A549 (cell line): ENCODE measurements at regions not wholly inside any gene's neighbourhood (a gene's known extent, or its start where the extent isn't known, plus 50 kb on each side); places are given as distances from the start of the nearest gene placed in this dataset.

Experiments
- ATAC-seq, 2 experiments: fragments of 200-7000 bp in 1 of 2; fragments of >200 bp in 1 of 2; cut with Nextera tagmentation in 1 of 2; cut with Tn5 transposase in 1 of 2; 3 replicates each; pipeline versions ENCODE4 v1.8.0 to v1.9.1; 2018 to 2020; ENCODE audit warnings: mild to moderate bottlenecking in 1 of 2, moderate library complexity in 1 of 2
- CTCF ChIA-PET: fragments of 300-600 bp; sonication (Branson Sonifier 250); formaldehyde crosslinking; extraction: SDS; loops from one replicate; lab custom pipeline; 2021; ENCODE audit warnings: antibody characterized with exemption, inconsistent platforms; lab: Yijun Ruan, JAX
- POLR2A ChIA-PET: fragments of 350-600 bp; formaldehyde crosslinking; extraction: SDS; loops from one replicate; lab custom pipeline; 2021; ENCODE audit warnings: antibody characterized with exemption, inconsistent platforms; lab: Yijun Ruan, JAX
- DNase-seq, 2 experiments: peaks; one replicate each; pipeline versions ENCODE4 v3.0.0 to v3.0.0-alpha.2; 2011 to 2016; ENCODE audit warnings: low read depth in 1 of 2, low spot score in 1 of 2
- FAIRE-seq: peaks from 2 replicates; lab custom pipeline; 2011; peaks lifted over from hg19 to GRCh38; lab: Jason Lieb, UNC
- H3K27ac ChIP-seq, 2 experiments: fragments of >200 bp; sonication (Bioruptor Twin); formaldehyde crosslinking; 3 replicates each; pipeline ENCODE4 v1.5.1; 2016 to 2017
- H3K4me1 ChIP-seq: fragments of >200 bp; sonication (Bioruptor Twin); formaldehyde crosslinking; 3 replicates; pipeline ENCODE4 v1.6.1; 2016
- H3K4me2 ChIP-seq: fragments of >200 bp; sonication (Bioruptor Twin); formaldehyde crosslinking; 3 replicates; pipeline ENCODE4 v1.6.1; 2016
- H3K4me3 ChIP-seq: fragments of >200 bp; sonication (Bioruptor Twin); formaldehyde crosslinking; 3 replicates; pipeline ENCODE4 v1.5.1; 2016
- H3K9me3 ChIP-seq: fragments of >200 bp; sonication (Bioruptor Twin); formaldehyde crosslinking; 3 replicates; pipeline ENCODE4 v1.6.1; 2016
- CBX8 ChIP-seq: fragments of 200-600 bp; sonication (generic); IDR thresholded peaks from 2 replicates; pipeline ENCODE4 v1.6.1; 2016
- CEBPB ChIP-seq, 2 experiments: fragments of >200 bp in 1 of 2; sonication (Bioruptor Twin) in 1 of 2; formaldehyde crosslinking in 1 of 2; IDR thresholded peaks; 2 replicates each; pipeline ENCODE4 v1.6.1; 2012 to 2016
- ESRRA ChIP-seq: fragments of 150-350 bp; IDR thresholded peaks from 2 replicates; pipeline ENCODE4 v1.6.1; 2014; ENCODE audit warnings: mild to moderate bottlenecking, low read length, borderline replicate concordance
- FOSL2 ChIP-seq, 2 experiments: fragments of 450-650 bp in 1 of 2; fragments of >200 bp in 1 of 2; sonication (Bioruptor Twin) in 1 of 2; formaldehyde crosslinking; IDR thresholded peaks; 2 replicates each; pipeline versions ENCODE4 v1.5.0 to v1.6.1; 2016 to 2020; ENCODE audit warnings: mild to moderate bottlenecking in 1 of 2, moderate library complexity in 1 of 2
- GATA3 ChIP-seq: IDR thresholded peaks from 2 replicates; pipeline ENCODE4 v1.6.1; 2012; ENCODE audit warnings: borderline replicate concordance
- HDAC2 ChIP-seq: fragments of 200-600 bp; sonication (generic); IDR thresholded peaks from 2 replicates; pipeline ENCODE4 v1.6.1; 2016
- HOXA7 ChIP-seq: fragments of 250-450 bp; sonication (Bioruptor Pico); IDR thresholded peaks from 2 replicates; pipeline ENCODE4 v1.5.0; 2020; ENCODE audit warnings: mild to moderate bottlenecking, moderate library complexity
- HOXB5 ChIP-seq: fragments of 250-450 bp; sonication (Bioruptor Pico); IDR thresholded peaks from 2 replicates; pipeline ENCODE4 v1.5.0; 2020; ENCODE audit warnings: mild to moderate bottlenecking, moderate library complexity
- JUN ChIP-seq, 2 experiments: fragments of >200 bp; sonication (Bioruptor Twin); formaldehyde crosslinking; IDR thresholded peaks; 2 replicates in 1 of 2; 3 replicates in 1 of 2; pipeline ENCODE4 v1.6.1; 2016 to 2017
- KDM1A ChIP-seq: fragments of 200-600 bp; sonication (generic); IDR thresholded peaks from 2 replicates; pipeline ENCODE4 v1.6.1; 2016; ENCODE audit warnings: low read depth, mild to moderate bottlenecking
- MAFK ChIP-seq: fragments of 450-650 bp; IDR thresholded peaks from 2 replicates; pipeline ENCODE4 v1.6.1; 2014; ENCODE audit not compliant: partially characterized antibody
- MYC ChIP-seq: IDR thresholded peaks from 2 replicates; pipeline ENCODE4 v1.6.1; 2012; ENCODE audit warnings: mild to moderate bottlenecking, inconsistent platforms, low read length, improper control_type of control experiment, borderline replicate concordance
- NFE2L2 ChIP-seq: fragments of 150-350 bp; conservative IDR thresholded peaks from 2 replicates; pipeline ENCODE4 v1.6.1; 2014; ENCODE audit warnings: low read length
- NPAS2 ChIP-seq: fragments of 250-450 bp; sonication (Bioruptor Pico); IDR thresholded peaks from 2 replicates; pipeline ENCODE4 v1.8.0; 2022; ENCODE audit warnings: mild to moderate bottlenecking, moderate library complexity, borderline replicate concordance
- PHF8 ChIP-seq: fragments of 200-600 bp; sonication (generic); IDR thresholded peaks from 2 replicates; pipeline ENCODE4 v1.6.1; 2016; ENCODE audit warnings: low read depth, mild to moderate bottlenecking, antibody characterized with exemption, moderate library complexity, borderline replicate concordance
- POLR2AphosphoS2 ChIP-seq: conservative IDR thresholded peaks from 2 replicates; pipeline ENCODE4 v1.6.1; 2012; ENCODE audit warnings: low read length, improper control_type of control experiment, inconsistent platforms
- RAD21 ChIP-seq, 2 experiments: fragments of >200 bp in 1 of 2; sonication (Bioruptor Twin) in 1 of 2; formaldehyde crosslinking in 1 of 2; IDR thresholded peaks in 1 of 2; conservative IDR thresholded peaks in 1 of 2; 2 replicates in 1 of 2; 3 replicates in 1 of 2; pipeline ENCODE4 v1.6.1; 2012 to 2018; ENCODE audit warnings: inconsistent platforms in 1 of 2
- TFCP2L1 ChIP-seq: fragments of 250-450 bp; sonication (Bioruptor Pico); IDR thresholded peaks from 2 replicates; pipeline ENCODE4 v1.5.0; 2021; ENCODE audit warnings: mild to moderate bottlenecking
- TP53 ChIP-seq: fragments of 250-450 bp; sonication (Bioruptor Pico); IDR thresholded peaks from 2 replicates; pipeline ENCODE4 v1.5.0; 2021; ENCODE audit warnings: mild to moderate bottlenecking, moderate library complexity
- WGBS: methylation state at CpG from one replicate; pipeline ENCODE4 v1.1.6; 2017; ENCODE audit errors: missing lambda C conversion rate; 5-methylcytosine and 5-hydroxymethylcytosine counted together
- TF ChIP-seq, protein P1 (sequence below): fragments of 450-650 bp; IDR thresholded peaks from 2 replicates; pipeline ENCODE4 v1.6.1; 2014; ENCODE audit warnings: antibody characterized with exemption
- TF ChIP-seq, protein P2 (sequence below): fragments of >200 bp; sonication (Bioruptor Twin); formaldehyde crosslinking; IDR thresholded peaks from 3 replicates; pipeline ENCODE4 v1.5.1; 2016
- TF ChIP-seq, protein P3 (sequence below): IDR thresholded peaks from 2 replicates; pipeline ENCODE4 v1.6.1; 2012
- TF ChIP-seq, protein P4 (sequence below): IDR thresholded peaks from 2 replicates; pipeline ENCODE4 v1.6.1; 2012
- TF ChIP-seq, protein P5 (sequence below): fragments of 150-350 bp; IDR thresholded peaks from 2 replicates; pipeline ENCODE4 v1.6.1; 2014; ENCODE audit warnings: low read depth, mild to moderate bottlenecking, low read length
- TF ChIP-seq, protein P6 (sequence below): fragments of >200 bp; sonication (Bioruptor Twin); formaldehyde crosslinking; IDR thresholded peaks from 3 replicates; pipeline ENCODE4 v1.6.1; 2016

DNA sequence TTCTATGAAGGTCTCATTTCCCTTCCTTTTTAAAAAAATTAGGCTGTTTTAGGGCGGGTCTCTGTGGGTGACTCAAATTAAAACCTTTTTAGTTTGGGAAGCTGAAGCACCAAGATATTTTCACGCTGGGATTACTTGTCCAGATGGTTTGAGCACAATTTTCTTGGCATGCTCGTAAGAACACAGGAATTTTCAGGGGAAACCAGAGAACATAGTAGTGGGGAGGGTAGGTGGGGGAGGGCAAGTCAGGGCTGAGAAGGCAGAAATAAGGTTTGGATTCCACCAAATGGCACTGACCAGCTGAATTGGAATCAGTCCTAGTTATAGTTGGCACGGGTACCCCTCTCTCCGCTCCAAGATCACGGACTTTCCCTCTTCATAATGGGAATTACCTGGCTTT lies 97.3 kb upstream of the LRIG1 start:
- Histone ChIP-seq H3K4me1 (peaks cover 19% of the 10 kb centered on the region), H3K9me3 (no peaks in the 10 kb centered on the region), H3K27ac (no peak overlapping the region; a peak in 1 of 6 replicates), H3K4me2 (no peak overlapping the region), H3K4me3 (no peak overlapping the region)
- TF ChIP-seq PHF8 = no peak
- no peak for TF ChIP-seq NPAS2 (CRISPR knock-in tag)
- no peak for TF ChIP-seq JUN (IDR thresholded peaks at IDR 0.05)
- TF ChIP-seq, protein P1, sequence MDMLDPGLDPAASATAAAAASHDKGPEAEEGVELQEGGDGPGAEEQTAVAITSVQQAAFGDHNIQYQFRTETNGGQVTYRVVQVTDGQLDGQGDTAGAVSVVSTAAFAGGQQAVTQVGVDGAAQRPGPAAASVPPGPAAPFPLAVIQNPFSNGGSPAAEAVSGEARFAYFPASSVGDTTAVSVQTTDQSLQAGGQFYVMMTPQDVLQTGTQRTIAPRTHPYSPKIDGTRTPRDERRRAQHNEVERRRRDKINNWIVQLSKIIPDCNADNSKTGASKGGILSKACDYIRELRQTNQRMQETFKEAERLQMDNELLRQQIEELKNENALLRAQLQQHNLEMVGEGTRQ = no peak
- no peak for TF ChIP-seq TP53 (CRISPR knock-in tag)
- CTCF ChIA-PET = no interaction called here
- POLR2A ChIA-PET = no interaction called here
- no peak for FAIRE-seq
- 83% methylated on average over 6 of the region's 6 CpGs for WGBS
- DNase-seq = no peak
- ATAC-seq = no peak

DNA sequence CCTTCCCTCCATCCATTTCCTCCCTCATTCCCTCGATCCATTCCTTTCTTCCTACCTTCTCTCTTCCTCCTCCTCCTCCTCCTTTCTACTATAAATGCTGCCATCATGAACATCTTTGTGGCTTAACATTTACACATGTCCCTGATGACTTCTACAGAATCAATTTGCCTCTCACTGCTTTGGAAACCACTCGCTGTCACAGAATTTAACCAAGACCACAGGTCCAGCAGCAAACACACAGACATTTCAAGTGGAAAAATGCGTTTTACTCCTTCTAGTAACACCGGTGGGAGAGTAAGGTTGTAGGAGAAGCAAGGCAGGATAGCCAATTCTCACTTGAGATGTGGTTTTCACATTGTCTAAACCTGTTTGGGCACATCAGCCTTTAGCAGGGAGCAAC lies 101.4 kb upstream of the LRIG1 start:
- 50% methylated on average over 4 of the region's 4 CpGs for WGBS
- ATAC-seq (no peak), FAIRE-seq (no peak), DNase-seq (no peak)
- no peak overlapping the region for H3K4me2 ChIP-seq
- no peak overlapping the region; a peak in 1 of 6 replicates for H3K27ac ChIP-seq
- H3K4me3 ChIP-seq = no peak overlapping the region
- ChIA-PET CTCF (no interaction called here), POLR2A (no interaction called here)
- no peaks in the 10 kb centered on the region for H3K9me3 ChIP-seq
- 0 out of 3 replicates have a peak, but pooled peaks cover 3% of the 10 kb centered on the region for H3K4me1 ChIP-seq
- TF ChIP-seq MYC = no peak
- no peak for TF ChIP-seq POLR2AphosphoS2
- no peak for TF ChIP-seq NFE2L2
- TF ChIP-seq TFCP2L1 (CRISPR knock-in tag) = no peak
- TF ChIP-seq CEBPB (IDR thresholded peaks at IDR 0.05) = no peak
- TF ChIP-seq KDM1A = no peak
- no peak for TF ChIP-seq NPAS2 (CRISPR knock-in tag)
- TF ChIP-seq, protein P2, sequence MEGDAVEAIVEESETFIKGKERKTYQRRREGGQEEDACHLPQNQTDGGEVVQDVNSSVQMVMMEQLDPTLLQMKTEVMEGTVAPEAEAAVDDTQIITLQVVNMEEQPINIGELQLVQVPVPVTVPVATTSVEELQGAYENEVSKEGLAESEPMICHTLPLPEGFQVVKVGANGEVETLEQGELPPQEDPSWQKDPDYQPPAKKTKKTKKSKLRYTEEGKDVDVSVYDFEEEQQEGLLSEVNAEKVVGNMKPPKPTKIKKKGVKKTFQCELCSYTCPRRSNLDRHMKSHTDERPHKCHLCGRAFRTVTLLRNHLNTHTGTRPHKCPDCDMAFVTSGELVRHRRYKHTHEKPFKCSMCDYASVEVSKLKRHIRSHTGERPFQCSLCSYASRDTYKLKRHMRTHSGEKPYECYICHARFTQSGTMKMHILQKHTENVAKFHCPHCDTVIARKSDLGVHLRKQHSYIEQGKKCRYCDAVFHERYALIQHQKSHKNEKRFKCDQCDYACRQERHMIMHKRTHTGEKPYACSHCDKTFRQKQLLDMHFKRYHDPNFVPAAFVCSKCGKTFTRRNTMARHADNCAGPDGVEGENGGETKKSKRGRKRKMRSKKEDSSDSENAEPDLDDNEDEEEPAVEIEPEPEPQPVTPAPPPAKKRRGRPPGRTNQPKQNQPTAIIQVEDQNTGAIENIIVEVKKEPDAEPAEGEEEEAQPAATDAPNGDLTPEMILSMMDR = no peak
- no peak for TF ChIP-seq ESRRA
- TF ChIP-seq, protein P3, sequence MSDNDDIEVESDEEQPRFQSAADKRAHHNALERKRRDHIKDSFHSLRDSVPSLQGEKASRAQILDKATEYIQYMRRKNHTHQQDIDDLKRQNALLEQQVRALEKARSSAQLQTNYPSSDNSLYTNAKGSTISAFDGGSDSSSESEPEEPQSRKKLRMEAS = no peak
- no peak for TF ChIP-seq MAFK
- no peak for TF ChIP-seq CBX8
- TF ChIP-seq FOSL2 (IDR thresholded peaks at IDR 0.05) = no peak
- TF ChIP-seq FOSL2 (CRISPR knock-in tag; IDR thresholded peaks at IDR 0.05) = no peak
- no peak for TF ChIP-seq RAD21 (conservative IDR thresholded peaks at IDR 0.05 in 1 of 2, IDR thresholded peaks at IDR 0.05 in 1 of 2)
- TF ChIP-seq, protein P4, sequence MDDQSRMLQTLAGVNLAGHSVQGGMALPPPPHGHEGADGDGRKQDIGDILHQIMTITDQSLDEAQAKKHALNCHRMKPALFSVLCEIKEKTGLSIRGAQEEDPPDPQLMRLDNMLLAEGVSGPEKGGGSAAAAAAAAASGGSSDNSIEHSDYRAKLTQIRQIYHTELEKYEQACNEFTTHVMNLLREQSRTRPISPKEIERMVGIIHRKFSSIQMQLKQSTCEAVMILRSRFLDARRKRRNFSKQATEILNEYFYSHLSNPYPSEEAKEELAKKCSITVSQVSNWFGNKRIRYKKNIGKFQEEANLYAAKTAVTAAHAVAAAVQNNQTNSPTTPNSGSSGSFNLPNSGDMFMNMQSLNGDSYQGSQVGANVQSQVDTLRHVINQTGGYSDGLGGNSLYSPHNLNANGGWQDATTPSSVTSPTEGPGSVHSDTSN = no peak
- no peak for TF ChIP-seq GATA3
- TF ChIP-seq, all 56 proteins: peak for 0

DNA sequence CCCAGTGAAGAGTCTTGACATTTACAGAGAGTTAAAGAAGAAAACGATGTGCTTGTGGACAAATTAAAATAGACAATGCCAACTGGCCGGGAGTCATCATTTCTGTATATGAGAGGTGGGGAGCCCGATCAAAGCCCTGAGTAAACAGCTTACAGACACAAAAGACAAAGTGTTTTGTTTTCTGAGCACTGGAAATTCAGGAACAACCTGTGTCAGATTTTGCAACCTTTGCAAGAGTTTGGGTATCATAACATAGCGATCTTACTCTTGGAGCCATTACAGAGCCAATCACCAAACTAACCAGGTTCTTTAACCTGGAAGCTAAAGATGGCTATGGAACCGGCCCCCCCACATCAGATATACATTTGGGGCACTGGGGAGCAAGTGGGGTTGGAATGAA lies 101.9 kb upstream of the LRIG1 start:
- POLR2A ChIA-PET = no interaction called here

More for the DNA sequence above, 101.9 kb upstream of the LRIG1 start:
- DNase-seq (no peak), FAIRE-seq (no peak), ATAC-seq (no peak)
- Histone ChIP-seq H3K4me3 (no peak overlapping the region), H3K4me2 (no peak overlapping the region), H3K27ac (peak overlapping the region in 1 of 2 experiments; percentile 24; a peak in 1 of 6 replicates), H3K4me1 (0 out of 3 replicates have a peak, but pooled peaks cover 3% of the 10 kb centered on the region), H3K9me3 (no peaks in the 10 kb centered on the region)
- CTCF ChIA-PET = no interaction called here
- TF ChIP-seq, protein P5, sequence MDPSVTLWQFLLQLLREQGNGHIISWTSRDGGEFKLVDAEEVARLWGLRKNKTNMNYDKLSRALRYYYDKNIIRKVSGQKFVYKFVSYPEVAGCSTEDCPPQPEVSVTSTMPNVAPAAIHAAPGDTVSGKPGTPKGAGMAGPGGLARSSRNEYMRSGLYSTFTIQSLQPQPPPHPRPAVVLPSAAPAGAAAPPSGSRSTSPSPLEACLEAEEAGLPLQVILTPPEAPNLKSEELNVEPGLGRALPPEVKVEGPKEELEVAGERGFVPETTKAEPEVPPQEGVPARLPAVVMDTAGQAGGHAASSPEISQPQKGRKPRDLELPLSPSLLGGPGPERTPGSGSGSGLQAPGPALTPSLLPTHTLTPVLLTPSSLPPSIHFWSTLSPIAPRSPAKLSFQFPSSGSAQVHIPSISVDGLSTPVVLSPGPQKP = no peak
- TF ChIP-seq, protein P6, sequence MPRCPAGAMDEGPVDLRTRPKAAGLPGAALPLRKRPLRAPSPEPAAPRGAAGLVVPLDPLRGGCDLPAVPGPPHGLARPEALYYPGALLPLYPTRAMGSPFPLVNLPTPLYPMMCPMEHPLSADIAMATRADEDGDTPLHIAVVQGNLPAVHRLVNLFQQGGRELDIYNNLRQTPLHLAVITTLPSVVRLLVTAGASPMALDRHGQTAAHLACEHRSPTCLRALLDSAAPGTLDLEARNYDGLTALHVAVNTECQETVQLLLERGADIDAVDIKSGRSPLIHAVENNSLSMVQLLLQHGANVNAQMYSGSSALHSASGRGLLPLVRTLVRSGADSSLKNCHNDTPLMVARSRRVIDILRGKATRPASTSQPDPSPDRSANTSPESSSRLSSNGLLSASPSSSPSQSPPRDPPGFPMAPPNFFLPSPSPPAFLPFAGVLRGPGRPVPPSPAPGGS = no peak
- TF ChIP-seq HOXB5 (CRISPR knock-in tag) (no peak), HDAC2 (no peak), HOXA7 (CRISPR knock-in tag) (no peak), TFCP2L1 (CRISPR knock-in tag) (no peak), GATA3 (no peak)
- WGBS = 50% methylated on average over 5 of the region's 5 CpGs
